ENCODE measurements at regions not wholly inside any gene's neighbourhood (a gene's known extent, or its start where the extent isn't known, plus 50 kb on each side); places are given as distances from the start of the nearest gene placed in this dataset.

DNA sequence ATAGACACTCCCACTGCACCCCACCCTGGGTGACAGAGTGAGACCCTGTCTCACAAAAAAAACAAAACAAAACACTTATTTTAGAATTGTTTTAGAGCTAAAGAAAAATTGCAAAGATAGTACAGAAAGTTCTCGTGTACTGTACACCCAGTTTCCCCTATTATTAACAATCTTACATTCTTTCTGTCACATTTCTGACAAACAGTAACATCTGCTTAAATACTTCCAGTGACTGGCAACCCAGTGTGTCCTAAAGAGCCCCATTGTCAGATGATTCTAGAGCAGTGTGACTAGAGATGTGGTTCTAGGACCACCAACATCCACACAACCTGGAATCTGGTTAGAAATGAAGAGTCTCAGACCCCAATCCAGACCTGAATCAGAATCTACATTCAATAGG is 90.5 kb downstream of the LEPR start:
- 65 to 89% (median 79%) methylated on average over 1 of the region's 1 CpG for WGBS, 4 donors
- no peaks in the 10 kb centered on the region for H3K27me3 ChIP-seq
- H3K36me3 ChIP-seq (replicated peaks in 1 of 2): no peaks in the 10 kb centered on the region
- no peak overlapping the region for H3K4me3 ChIP-seq
- intact Hi-C loops (cut with DNase I): no loop called here
- DNase-seq: no peak
- H3K9me3 ChIP-seq (replicated peaks in 1 of 3): peaks cover 0 to 5% (median 0%) of the 10 kb centered on the region in 3 donors
- no peak for TF ChIP-seq CTCF (IDR thresholded peaks at IDR 0.05)
- no peak for TF ChIP-seq POLR2A (IDR thresholded peaks at IDR 0.05)
- H3K27ac ChIP-seq: no peak overlapping the region
- H3K4me1 ChIP-seq (replicated peaks in 1 of 2): no peaks in the 10 kb centered on the region

DNA sequence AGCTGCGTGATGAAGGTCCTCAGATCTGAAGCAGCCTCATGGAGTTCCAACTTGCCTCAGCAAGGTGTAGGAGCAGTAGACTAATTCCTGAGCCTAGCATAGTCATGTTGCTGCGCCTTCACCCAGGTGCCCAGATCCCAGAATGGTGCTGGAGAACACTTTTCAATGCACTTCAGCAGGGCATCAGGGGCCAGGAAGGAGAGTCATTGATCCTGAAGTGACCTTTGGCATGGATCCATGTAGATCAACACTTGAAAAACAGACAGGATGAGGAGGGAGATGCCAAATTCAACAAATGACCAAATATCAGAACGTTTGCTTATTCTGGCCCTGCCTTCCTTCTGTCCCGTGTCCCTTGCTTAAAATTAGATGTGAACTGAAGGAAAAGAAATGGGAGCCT is 91.9 kb downstream of the LEPR start:
- no peak overlapping the region for H3K4me3 ChIP-seq
- H3K36me3 ChIP-seq (replicated peaks in 1 of 2): no peaks in the 10 kb centered on the region
- H3K27ac ChIP-seq: no peak overlapping the region
- no peaks in the 10 kb centered on the region for H3K27me3 ChIP-seq
- TF ChIP-seq POLR2A (IDR thresholded peaks at IDR 0.05): no peak
- no peak for TF ChIP-seq CTCF (IDR thresholded peaks at IDR 0.05)
- DNase-seq: no peak
- 68 to 80% (median 75%) methylated on average over 4 of the region's 4 CpGs for WGBS, 4 donors
- intact Hi-C loops (cut with DNase I): no loop called here
- H3K4me1 ChIP-seq (replicated peaks in 1 of 2): no peaks in the 10 kb centered on the region
- peaks cover 0 to 5% (median 0%) of the 10 kb centered on the region in 3 donors for H3K9me3 ChIP-seq (replicated peaks in 1 of 3)

- H3K36me3 ChIP-seq (replicated peaks in 1 of 2): no peaks in the 10 kb centered on the region
- TF ChIP-seq POLR2A (IDR thresholded peaks at IDR 0.05) (no peak), CTCF (IDR thresholded peaks at IDR 0.05) (no peak)
- H3K27me3 ChIP-seq: no peaks in the 10 kb centered on the region
- no peaks in the 10 kb centered on the region for H3K4me1 ChIP-seq (replicated peaks in 1 of 2)
- H3K27ac ChIP-seq: no peak overlapping the region
- peaks cover 0 to under 1% (median 0%) of the 10 kb centered on the region in 3 donors for H3K9me3 ChIP-seq (replicated peaks in 1 of 3)
- 72 to 86% (median 81%) methylated on average over 1 of the region's 1 CpG for WGBS, 4 donors
- intact Hi-C loops (cut with DNase I): no loop called here
- no peak for DNase-seq
- no peak overlapping the region for H3K4me3 ChIP-seq
Measured at GRCh38 chr1:65512967-65513780, 92.7 kb downstream of the LEPR start.

DNA sequence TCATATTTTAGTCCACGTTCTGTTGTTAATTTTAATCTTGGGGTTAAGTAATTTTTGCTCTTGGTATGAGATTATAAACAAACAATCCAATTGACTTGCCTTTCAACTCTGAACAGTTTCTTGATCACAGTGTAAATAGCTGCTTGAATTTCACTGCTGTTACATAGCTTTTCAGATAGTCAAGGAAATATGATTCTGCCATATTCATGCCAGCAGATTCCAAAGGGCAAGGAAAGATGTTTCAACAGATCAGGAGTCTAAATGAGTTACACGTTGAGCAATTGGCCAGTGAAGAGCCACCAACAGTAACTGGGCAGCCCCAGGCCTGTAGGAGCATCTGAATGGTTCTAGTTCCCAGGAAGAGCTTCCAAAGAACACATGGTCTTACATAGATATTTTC is 93.6 kb downstream of the LEPR start:
- Histone ChIP-seq H3K27me3 (no peaks in the 10 kb centered on the region), H3K4me1 (replicated peaks in 1 of 2) (no peaks in the 10 kb centered on the region), H3K9me3 (replicated peaks in 1 of 3) (no peaks in the 10 kb centered on the region), H3K4me3 (no peak overlapping the region), H3K27ac (no peak overlapping the region), H3K36me3 (replicated peaks in 1 of 2) (no peaks in the 10 kb centered on the region)
- intact Hi-C loops (cut with DNase I): no loop called here
- DNase-seq: no peak
- TF ChIP-seq CTCF (IDR thresholded peaks at IDR 0.05) (no peak), POLR2A (IDR thresholded peaks at IDR 0.05) (no peak)
- WGBS, 4 donors: 64 to 77% (median 67%) methylated on average over 2 of the region's 2 CpGs

Measured in adrenal gland (tissue), 9 donors.